ENCODE measurements at regions not wholly inside any gene's neighbourhood (a gene's known extent, or its start where the extent isn't known, plus 50 kb on each side); places are given as distances from the start of the nearest gene placed in this dataset.
A peak's percentile ranks its signal among the peaks of the same experiment; 100 is the strongest.

GRCh38 chr12:91663744-91664143 lies 481.1 kb upstream of the DCN start:
- no peak for DNase-seq (ENCODE audit: low read depth)
- TF ChIP-seq CTCF (IDR thresholded peaks at IDR 0.05; ENCODE audit: control insufficient read depth, extremely low read depth, insufficient read depth) = no peak
- no peak overlapping the region for H3K4me3 ChIP-seq (ENCODE audit: low read depth, low read length)

- TF ChIP-seq CTCF (IDR thresholded peaks at IDR 0.05; ENCODE audit: control insufficient read depth, extremely low read depth, insufficient read depth) = no peak
- peak; percentile 90 for DNase-seq (ENCODE audit: low read depth)
- H3K4me3 ChIP-seq (ENCODE audit: low read depth, low read length) = no peak overlapping the region
Observed at GRCh38 chr12:91663310-91663709, 480.7 kb upstream of the DCN start.

GRCh38 chr12:91662021-91662420 lies 479.4 kb upstream of the DCN start:
- DNase-seq (ENCODE audit: low read depth) = no peak
- TF ChIP-seq CTCF (IDR thresholded peaks at IDR 0.05; ENCODE audit: control insufficient read depth, extremely low read depth, insufficient read depth) = no peak
- no peak overlapping the region for H3K4me3 ChIP-seq (ENCODE audit: low read depth, low read length)

GRCh38 chr12:91657032-91657431 lies 474.4 kb upstream of the DCN start:
- DNase-seq (ENCODE audit: low read depth) = no peak
- H3K4me3 ChIP-seq (ENCODE audit: low read depth, low read length) = no peak overlapping the region
- TF ChIP-seq CTCF (IDR thresholded peaks at IDR 0.05; ENCODE audit: control insufficient read depth, extremely low read depth, insufficient read depth) = no peak

GRCh38 chr12:91655966-91656365 lies 473.3 kb upstream of the DCN start:
- no peak for TF ChIP-seq CTCF (IDR thresholded peaks at IDR 0.05; ENCODE audit: control insufficient read depth, extremely low read depth, insufficient read depth)
- no peak overlapping the region for H3K4me3 ChIP-seq (ENCODE audit: low read depth, low read length)
- DNase-seq (ENCODE audit: low read depth) = no peak

GRCh38 chr12:91654087-91654486 lies 471.5 kb upstream of the DCN start:
- no peak for DNase-seq (ENCODE audit: low read depth)
- no peak overlapping the region for H3K4me3 ChIP-seq (ENCODE audit: low read depth, low read length)
- TF ChIP-seq CTCF (IDR thresholded peaks at IDR 0.05; ENCODE audit: control insufficient read depth, extremely low read depth, insufficient read depth) = no peak

- no peak overlapping the region for H3K4me3 ChIP-seq (ENCODE audit: low read depth, low read length)
- TF ChIP-seq CTCF (IDR thresholded peaks at IDR 0.05; ENCODE audit: control insufficient read depth, extremely low read depth, insufficient read depth) = no peak
- DNase-seq (ENCODE audit: low read depth) = no peak
Observed at GRCh38 chr12:91651728-91652127, 469.1 kb upstream of the DCN start.
